Transverse colon (tissue), 4 donors: ENCODE measurements at regions not wholly inside any gene's neighbourhood (a gene's known extent, or its start where the extent isn't known, plus 50 kb on each side); places are given as distances from the start of the nearest gene placed in this dataset.
"Not testable (repeated sequence)": the region's sequence is repeated elsewhere in the genome, so short reads cannot be mapped to it uniquely, and the experiment has no call there.

Experiments used
- DNase-seq: peaks from one replicate; pipeline ENCODE4 v3.0.0-alpha.2; 2019
- H3K27ac ChIP-seq, 4 donors: fragments of 200-600 bp; sonication (generic); 2 replicates each; pipeline ENCODE4 v1.5.1; 2016 to 2018; ENCODE audit warnings: inconsistent platforms in 4 of 4
- H3K27me3 ChIP-seq: fragments of 200-600 bp; sonication (generic); 2 replicates; pipeline ENCODE4 v1.5.1; 2017; ENCODE audit warnings: inconsistent platforms
- H3K36me3 ChIP-seq, 4 donors: fragments of 200-600 bp; sonication (generic); 2 replicates each; pipeline ENCODE4 v1.5.1; 2017 to 2019; ENCODE audit warnings: inconsistent platforms in 4 of 4
- H3K4me1 ChIP-seq, 4 donors: fragments of 200-600 bp; sonication (generic); 2 replicates each; pipeline ENCODE4 v1.5.1; 2017 to 2020; ENCODE audit warnings: inconsistent platforms in 4 of 4
- H3K4me3 ChIP-seq, 4 donors: fragments of 200-600 bp; sonication (generic); 1 replicate in 1 of 4; 2 replicates in 3 of 4; pipeline versions ENCODE4 v1.5.1 to v1.6.1; 2017 to 2019; ENCODE audit warnings: inconsistent platforms in 4 of 4
- H3K9me3 ChIP-seq, 2 donors: fragments of 200-600 bp; sonication (generic); 2 replicates each; pipeline ENCODE4 v1.5.1; 2017 to 2019; ENCODE audit warnings: inconsistent platforms in 2 of 2
- EP300 ChIP-seq: sonication (generic); formaldehyde crosslinking; IDR thresholded peaks from one replicate; pipeline ENCODE4 v1.6.1; 2017; ENCODE audit warnings: antibody characterized with exemption, low read depth
- POLR2A ChIP-seq: fragments of 450-650 bp; IDR thresholded peaks from one replicate; pipeline ENCODE4 v1.6.1; 2016; ENCODE audit warnings: antibody characterized with exemption, mild to moderate bottlenecking, moderate library complexity
- POLR2AphosphoS5 ChIP-seq, 3 donors: sonication (generic); formaldehyde crosslinking; IDR thresholded peaks; one replicate each; pipeline ENCODE4 v1.6.1; 2016; ENCODE audit warnings: antibody characterized with exemption in 3 of 3
- WGBS, 2 donors: methylation state at CpG; one replicate each; pipeline ENCODE4 v1.1.5; 2018; ENCODE audit warnings: low coverage in 1 of 2; 5-methylcytosine and 5-hydroxymethylcytosine counted together
- in situ Hi-C, 4 donors: fragments of 200-750 bp; cut with MboI; loops; one replicate each; pipeline versions ENCODE4 v1.15.0 to v1.15.1; 2017; ENCODE audit warnings: low sequenced_read_pairs in 3 of 4, low pct_ligation_motif_present in 1 of 4, low pct_unique_long_range_greater_than_20kb in 1 of 4
- intact Hi-C: fragments of 100-400 bp; cut with DNase I; formaldehyde crosslinking; loops from one replicate; pipeline ENCODE4 v1.15.1; 2023; ENCODE audit warnings: low total_unique reads
- TF ChIP-seq, protein P1 (sequence below), 5 experiments: fragments of 200-600 bp in 3 of 5; fragments of 450-650 bp in 2 of 5; sonication (generic) in 3 of 5; IDR thresholded peaks; 1 replicate in 2 of 5; 2 replicates in 3 of 5; pipeline ENCODE4 v1.5.1; 2016 to 2017; ENCODE audit warnings: antibody characterized with exemption in 5 of 5, inconsistent platforms in 3 of 5, mild to moderate bottlenecking in 2 of 5, moderate library complexity in 1 of 5

GRCh38 chr10:63675171-63675570, 154.0 kb downstream of the REEP3 start:
- Histone ChIP-seq H3K4me3 (no peak overlapping the region), H3K27ac (no peak overlapping the region), H3K36me3 (no peaks in the 10 kb centered on the region), H3K4me1 (peaks cover 0 to 16% (median 11%) of the 10 kb centered on the region in 4 donors), H3K9me3 (no peaks in the 10 kb centered on the region), H3K27me3 (no peaks in the 10 kb centered on the region)
- intact Hi-C loops (no loop called here), in situ Hi-C loops (no loop called here)
- no peak for DNase-seq
- TF ChIP-seq POLR2AphosphoS5 (IDR thresholded peaks at IDR 0.05) (no peak), EP300 (no peak), POLR2A (no peak)
- TF ChIP-seq, protein P1, sequence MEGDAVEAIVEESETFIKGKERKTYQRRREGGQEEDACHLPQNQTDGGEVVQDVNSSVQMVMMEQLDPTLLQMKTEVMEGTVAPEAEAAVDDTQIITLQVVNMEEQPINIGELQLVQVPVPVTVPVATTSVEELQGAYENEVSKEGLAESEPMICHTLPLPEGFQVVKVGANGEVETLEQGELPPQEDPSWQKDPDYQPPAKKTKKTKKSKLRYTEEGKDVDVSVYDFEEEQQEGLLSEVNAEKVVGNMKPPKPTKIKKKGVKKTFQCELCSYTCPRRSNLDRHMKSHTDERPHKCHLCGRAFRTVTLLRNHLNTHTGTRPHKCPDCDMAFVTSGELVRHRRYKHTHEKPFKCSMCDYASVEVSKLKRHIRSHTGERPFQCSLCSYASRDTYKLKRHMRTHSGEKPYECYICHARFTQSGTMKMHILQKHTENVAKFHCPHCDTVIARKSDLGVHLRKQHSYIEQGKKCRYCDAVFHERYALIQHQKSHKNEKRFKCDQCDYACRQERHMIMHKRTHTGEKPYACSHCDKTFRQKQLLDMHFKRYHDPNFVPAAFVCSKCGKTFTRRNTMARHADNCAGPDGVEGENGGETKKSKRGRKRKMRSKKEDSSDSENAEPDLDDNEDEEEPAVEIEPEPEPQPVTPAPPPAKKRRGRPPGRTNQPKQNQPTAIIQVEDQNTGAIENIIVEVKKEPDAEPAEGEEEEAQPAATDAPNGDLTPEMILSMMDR (IDR thresholded peaks at IDR 0.05), result no peak
- WGBS, 2 donors, result 80% methylated on average over 2 of the region's 2 CpGs; no CpG with 5 or more reads in 1 of the 2 donors

- in situ Hi-C loops (no loop called here), intact Hi-C loops (no loop called here)
- TF ChIP-seq, protein P1 (IDR thresholded peaks at IDR 0.05), result no peak
- H3K36me3 ChIP-seq, result no peaks in the 10 kb centered on the region
- peaks cover 0 to 6% (median 3%) of the 10 kb centered on the region in 4 donors for H3K4me1 ChIP-seq
- 66 to 75% methylated on average over 2 of the region's 2 CpGs for WGBS, 2 donors
- no peak overlapping the region for H3K4me3 ChIP-seq
- DNase-seq, result no peak
- no peaks in the 10 kb centered on the region for H3K9me3 ChIP-seq
- H3K27me3 ChIP-seq, result no peaks in the 10 kb centered on the region
- H3K27ac ChIP-seq, result no peak overlapping the region
Observed at GRCh38 chr10:63677001-63677400, 155.8 kb downstream of the REEP3 start.

- H3K27me3 ChIP-seq, intact Hi-C loops, H3K4me3 ChIP-seq, H3K27ac ChIP-seq, in situ Hi-C loops, H3K9me3 ChIP-seq, H3K36me3 ChIP-seq, DNase-seq, H3K4me1 ChIP-seq: not testable (repeated sequence)
- 100% methylated on average over 1 of the region's 1 CpG for WGBS, 2 donors
Observed at GRCh38 chr10:63680545-63680944, 159.3 kb downstream of the REEP3 start.

DNA sequence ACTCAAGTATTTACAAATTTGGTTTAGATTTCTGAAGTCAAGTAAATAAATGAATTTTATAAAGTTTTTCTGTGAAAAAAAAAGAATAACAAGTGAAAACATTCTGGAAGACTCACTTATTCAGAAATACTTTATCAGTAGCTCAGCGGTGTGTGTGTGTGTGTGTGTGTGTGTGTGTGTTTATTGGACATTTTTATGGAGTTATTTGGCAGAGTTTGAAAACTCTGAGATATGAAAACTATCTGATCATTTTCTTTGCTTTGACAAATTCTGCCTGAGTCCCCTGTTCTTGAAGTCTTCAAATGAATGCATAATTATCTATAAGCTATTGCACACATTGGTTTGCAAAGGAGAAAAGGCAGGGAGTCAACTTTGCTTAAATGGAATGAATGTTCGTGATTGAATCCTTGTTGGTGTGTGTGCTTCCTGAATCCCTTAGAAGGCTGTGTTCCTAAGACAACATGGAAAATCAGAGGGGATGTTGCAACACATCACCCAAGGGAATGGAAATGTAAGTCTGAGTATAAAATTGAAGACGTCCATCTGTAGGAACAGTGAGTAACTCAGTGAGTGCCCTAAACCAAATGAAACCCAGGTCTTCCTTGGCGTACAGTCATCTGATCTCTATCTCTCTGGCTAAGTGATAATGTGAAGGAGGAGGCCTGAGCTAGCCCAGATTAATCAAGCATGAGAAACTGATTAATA, 160.9 kb downstream of the REEP3 start:
- H3K9me3 ChIP-seq, result no peaks in the 10 kb centered on the region
- WGBS, 2 donors, result 54 to 68% methylated on average over 4 of the region's 4 CpGs
- peak overlapping the region; percentile 16 to 39 (median 22) for H3K27ac ChIP-seq
- H3K27me3 ChIP-seq, result no peaks in the 10 kb centered on the region
- peak; percentile 11 to 71 (median 54) for TF ChIP-seq POLR2AphosphoS5 (IDR thresholded peaks at IDR 0.05)
- TF ChIP-seq EP300, result no peak
- no peak for TF ChIP-seq POLR2A
- TF ChIP-seq, protein P1 (IDR thresholded peaks at IDR 0.05), result no peak
- H3K36me3 ChIP-seq, result no peaks in the 10 kb centered on the region
- intact Hi-C loops, result no loop called here
- no peaks in the 10 kb centered on the region for H3K4me1 ChIP-seq
- in situ Hi-C loops, result no loop called here
- DNase-seq, result no peak
- no peak overlapping the region for H3K4me3 ChIP-seq

DNA sequence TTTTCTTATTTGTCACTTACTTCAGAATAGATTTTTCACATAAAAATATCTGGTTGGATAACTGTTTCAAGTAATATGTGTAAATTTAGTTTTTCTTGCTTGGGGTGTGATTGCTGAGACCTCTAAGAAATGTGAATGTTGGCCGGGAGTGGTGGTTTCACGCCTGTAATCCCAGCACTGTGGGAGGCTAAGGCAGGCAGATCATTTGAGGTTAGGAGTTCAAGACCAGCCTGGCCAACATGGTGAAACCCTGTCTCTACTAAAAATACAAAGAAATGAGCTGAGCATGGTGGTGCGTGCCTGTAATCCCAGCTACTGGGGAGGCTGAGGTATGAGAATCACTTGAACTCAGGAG, 161.5 kb downstream of the REEP3 start:
- H3K27ac ChIP-seq, result peak overlapping the region in 3 of 4 donors; percentile 17 to 39 (median 28)
- H3K36me3 ChIP-seq, H3K4me3 ChIP-seq, H3K4me1 ChIP-seq, DNase-seq, intact Hi-C loops, in situ Hi-C loops, H3K9me3 ChIP-seq, H3K27me3 ChIP-seq: not testable (repeated sequence)
- 78 to 100% methylated on average over 1 to 3 of the region's 3 CpGs for WGBS, 2 donors
